Suprapubic skin (tissue), 4 donors: ENCODE measurements at regions not wholly inside any gene's neighbourhood (a gene's known extent, or its start where the extent isn't known, plus 50 kb on each side); places are given as distances from the start of the nearest gene placed in this dataset.

Experiments
- CTCF ChIP-seq, 2 donors: fragments of 200-600 bp in 1 of 2; fragments of 450-650 bp in 1 of 2; sonication (generic) in 1 of 2; IDR thresholded peaks; one replicate each; pipeline ENCODE4 v1.5.1; 2016 to 2019; ENCODE audit warnings: antibody characterized with exemption in 2 of 2, mild to moderate bottlenecking in 1 of 2, moderate library complexity in 1 of 2
- EP300 ChIP-seq: sonication (generic); formaldehyde crosslinking; IDR thresholded peaks from one replicate; pipeline ENCODE4 v1.6.1; 2017; ENCODE audit warnings: antibody characterized with exemption
- POLR2A ChIP-seq, 2 donors: fragments of 450-650 bp; IDR thresholded peaks; one replicate each; pipeline ENCODE4 v1.6.1; 2017; ENCODE audit warnings: antibody characterized with exemption in 2 of 2, mild to moderate bottlenecking in 2 of 2, moderate library complexity in 2 of 2
- POLR2AphosphoS5 ChIP-seq, 3 donors: sonication (generic); formaldehyde crosslinking; IDR thresholded peaks; one replicate each; pipeline ENCODE4 v1.6.1; 2017; ENCODE audit warnings: antibody characterized with exemption in 3 of 3

GRCh38 chr18:76670564-76671288 is 151.6 kb upstream of the ZNF236 start:
- TF ChIP-seq CTCF (IDR thresholded peaks at IDR 0.05) = no peak
- TF ChIP-seq POLR2A (IDR thresholded peaks at IDR 0.05) = no peak
- TF ChIP-seq EP300 = no peak
- TF ChIP-seq POLR2AphosphoS5 (IDR thresholded peaks at IDR 0.05) = no peak
